Astrocyte of the spinal cord (primary cell): ENCODE measurements at regions not wholly inside any gene's neighbourhood (a gene's known extent, or its start where the extent isn't known, plus 50 kb on each side); places are given as distances from the start of the nearest gene placed in this dataset.

Source experiments
- DNase-seq: peaks from one replicate; pipeline ENCODE4 v3.0.0; 2011; ENCODE audit warnings: low read depth, low spot score
- H3K4me3 ChIP-seq: 2 replicates; pipeline ENCODE4 v1.5.1; 2011; ENCODE audit warnings: low read depth, mild to moderate bottlenecking, low read length, moderate library complexity
- in situ Hi-C: cut with HindIII; loops from 2 replicates; pipeline ENCODE4 v1.10.0; 2017; ENCODE audit warnings: low sequenced_read_pairs
- TF ChIP-seq, protein P1 (sequence below): IDR thresholded peaks from 2 replicates; pipeline ENCODE4 v1.5.1; 2012; ENCODE audit warnings: low read depth, mild to moderate bottlenecking, low read length, inconsistent platforms

DNA sequence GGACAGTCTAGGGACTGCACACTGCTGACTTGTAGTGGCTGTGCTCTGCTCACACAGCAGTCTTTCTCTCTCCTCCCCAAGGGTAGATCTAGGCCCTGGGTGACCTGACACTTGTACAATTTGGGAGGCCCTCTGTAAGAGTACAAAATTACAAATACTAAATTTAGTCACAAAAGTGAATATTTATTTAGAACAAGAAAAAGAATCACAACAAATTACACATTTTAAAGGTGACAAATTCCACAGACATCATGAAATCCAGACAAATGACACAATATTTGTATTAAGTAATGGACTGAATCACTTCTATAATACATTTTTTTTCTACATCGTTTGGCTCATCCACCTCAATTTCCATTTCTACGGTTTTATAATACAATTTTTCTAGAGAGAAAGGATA is 496.4 kb downstream of the TXNL1 start:
- in situ Hi-C loops, result no loop called here
- TF ChIP-seq, protein P1, sequence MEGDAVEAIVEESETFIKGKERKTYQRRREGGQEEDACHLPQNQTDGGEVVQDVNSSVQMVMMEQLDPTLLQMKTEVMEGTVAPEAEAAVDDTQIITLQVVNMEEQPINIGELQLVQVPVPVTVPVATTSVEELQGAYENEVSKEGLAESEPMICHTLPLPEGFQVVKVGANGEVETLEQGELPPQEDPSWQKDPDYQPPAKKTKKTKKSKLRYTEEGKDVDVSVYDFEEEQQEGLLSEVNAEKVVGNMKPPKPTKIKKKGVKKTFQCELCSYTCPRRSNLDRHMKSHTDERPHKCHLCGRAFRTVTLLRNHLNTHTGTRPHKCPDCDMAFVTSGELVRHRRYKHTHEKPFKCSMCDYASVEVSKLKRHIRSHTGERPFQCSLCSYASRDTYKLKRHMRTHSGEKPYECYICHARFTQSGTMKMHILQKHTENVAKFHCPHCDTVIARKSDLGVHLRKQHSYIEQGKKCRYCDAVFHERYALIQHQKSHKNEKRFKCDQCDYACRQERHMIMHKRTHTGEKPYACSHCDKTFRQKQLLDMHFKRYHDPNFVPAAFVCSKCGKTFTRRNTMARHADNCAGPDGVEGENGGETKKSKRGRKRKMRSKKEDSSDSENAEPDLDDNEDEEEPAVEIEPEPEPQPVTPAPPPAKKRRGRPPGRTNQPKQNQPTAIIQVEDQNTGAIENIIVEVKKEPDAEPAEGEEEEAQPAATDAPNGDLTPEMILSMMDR, result no peak
- no peak for DNase-seq
- no peak overlapping the region for H3K4me3 ChIP-seq

DNA sequence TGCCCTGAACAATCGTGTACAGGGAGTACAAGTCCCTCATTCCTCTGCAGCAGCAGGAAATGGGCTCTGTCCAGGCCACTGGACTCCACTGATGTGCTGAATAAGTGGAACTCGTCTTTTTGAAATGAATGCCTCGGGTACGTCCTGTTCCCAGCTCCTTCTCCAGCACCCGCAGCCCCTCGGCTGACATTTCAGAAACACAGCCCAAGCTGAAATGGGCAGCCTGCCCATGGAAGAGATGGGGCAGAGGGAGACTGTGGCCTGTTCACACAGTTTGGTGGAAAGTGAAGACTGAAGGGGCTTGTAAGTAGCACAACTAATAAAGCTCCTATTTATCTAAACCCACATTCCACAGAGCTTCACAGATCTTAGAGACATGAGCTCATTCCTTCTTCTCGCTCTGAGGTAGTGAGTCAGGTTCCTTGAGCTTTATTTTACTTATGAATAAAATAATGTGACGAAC is 498.6 kb downstream of the TXNL1 start:
- TF ChIP-seq, protein P1, result no peak
- peak; percentile 81 for DNase-seq
- in situ Hi-C loops, result no loop called here
- H3K4me3 ChIP-seq, result no peak overlapping the region

DNA sequence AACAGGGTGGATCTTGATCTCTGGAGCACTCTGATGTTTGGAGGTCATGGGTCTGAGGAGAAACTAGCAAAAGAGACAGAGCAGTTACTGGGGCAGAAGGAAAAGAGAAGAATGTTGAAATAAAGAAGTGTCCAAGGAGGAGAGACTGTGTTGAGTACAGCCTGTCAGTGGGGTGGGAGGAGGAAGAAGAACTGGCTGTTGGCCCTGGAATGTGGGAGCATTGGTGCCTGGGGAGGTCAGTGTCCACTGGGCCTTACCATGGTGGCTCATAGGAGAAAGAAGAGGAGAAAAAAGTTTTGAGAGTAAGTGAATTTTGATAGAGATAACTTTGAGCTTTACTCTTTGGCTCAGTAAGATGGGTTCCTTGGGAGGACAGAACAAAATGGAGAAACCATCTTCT is 499.0 kb downstream of the TXNL1 start:
- in situ Hi-C loops, result no loop called here
- no peak for DNase-seq
- TF ChIP-seq, protein P1, result no peak
- H3K4me3 ChIP-seq, result no peak overlapping the region

DNA sequence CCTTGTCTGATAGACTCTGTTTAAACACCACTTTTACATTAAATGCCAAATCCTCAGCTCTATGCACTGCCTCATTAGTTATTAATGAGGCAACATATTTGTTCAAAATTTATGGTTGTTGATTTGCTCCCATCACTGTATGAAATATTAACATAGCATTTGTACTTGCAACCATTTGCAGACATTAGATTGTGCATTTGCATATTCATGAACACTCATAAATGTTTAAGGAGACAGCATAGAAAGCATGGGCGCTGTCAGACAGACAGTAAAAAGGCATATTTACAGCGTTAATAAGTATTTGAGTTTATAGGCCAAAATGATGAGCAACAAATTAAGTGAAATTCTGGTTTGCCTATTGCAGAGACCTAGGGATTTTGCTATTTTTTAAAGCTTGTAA is 502.3 kb downstream of the TXNL1 start:
- H3K4me3 ChIP-seq, result no peak overlapping the region
- in situ Hi-C loops, result no loop called here
- TF ChIP-seq, protein P1, result no peak
- no peak for DNase-seq

DNA sequence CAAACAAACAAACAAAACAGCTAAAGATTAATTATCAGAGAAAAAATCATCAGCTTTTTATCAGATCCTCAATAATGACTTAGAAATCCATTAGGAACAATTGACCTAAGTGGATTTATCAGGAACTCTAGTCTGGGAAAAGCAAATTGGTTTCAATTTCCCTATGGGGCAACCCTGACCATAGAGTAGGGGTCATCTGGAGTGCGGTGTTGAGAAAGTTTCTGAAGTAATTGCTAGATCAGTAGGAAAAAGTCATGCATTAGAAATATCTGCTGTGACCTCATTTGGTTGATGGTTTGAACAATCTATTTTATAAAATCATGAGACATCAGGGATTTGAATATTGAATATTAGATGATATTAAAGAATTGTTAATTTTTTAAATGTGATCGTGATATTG is 507.9 kb downstream of the TXNL1 start:
- TF ChIP-seq, protein P1, result no peak
- H3K4me3 ChIP-seq, result no peak overlapping the region
- DNase-seq, result no peak
- in situ Hi-C loops, result no loop called here

DNA sequence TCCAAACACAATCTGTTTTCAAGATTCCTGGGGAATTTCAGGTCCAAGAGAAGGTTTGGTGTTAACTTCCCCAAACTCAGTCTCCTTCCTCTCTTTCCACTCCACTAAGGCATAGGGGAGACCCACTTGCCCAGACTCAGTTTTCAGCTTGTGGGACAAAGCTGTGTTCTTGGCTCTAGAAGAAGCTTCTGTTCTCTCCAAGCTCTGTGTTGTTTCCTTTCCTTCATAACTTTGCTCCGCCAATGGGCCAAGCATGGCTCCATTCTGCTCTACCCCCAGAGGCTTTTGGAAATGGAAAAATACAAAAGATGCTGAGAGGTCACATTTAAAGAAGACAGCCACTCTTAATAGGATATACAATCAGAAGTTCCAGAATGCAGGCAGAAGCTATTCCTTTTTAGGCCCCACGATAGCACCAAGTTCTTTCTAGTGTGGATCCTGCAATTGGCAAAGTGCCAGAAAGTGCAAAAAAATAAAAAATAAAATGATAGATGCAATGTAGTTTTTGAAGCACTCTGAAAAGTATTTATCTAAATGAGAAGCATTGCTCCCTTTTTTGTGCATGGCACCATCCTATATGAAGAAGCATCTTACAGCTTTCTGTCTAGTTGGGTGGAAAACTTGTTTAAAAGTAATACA is 510.1 kb downstream of the TXNL1 start:
- H3K4me3 ChIP-seq, result no peak overlapping the region
- DNase-seq, result no peak
- in situ Hi-C loops, result no loop called here
- TF ChIP-seq, protein P1, result no peak
